Esophagus muscularis mucosa (tissue), 4 donors: ENCODE measurements at regions not wholly inside any gene's neighbourhood (a gene's known extent, or its start where the extent isn't known, plus 50 kb on each side); places are given as distances from the start of the nearest gene placed in this dataset.

Experiments
- EP300 ChIP-seq: sonication (generic); formaldehyde crosslinking; IDR thresholded peaks from one replicate; pipeline ENCODE4 v1.6.1; 2017; ENCODE audit warnings: antibody characterized with exemption
- POLR2A ChIP-seq: fragments of 450-650 bp; IDR thresholded peaks from one replicate; pipeline ENCODE4 v1.6.1; 2017; ENCODE audit warnings: antibody characterized with exemption, moderate library complexity, mild to moderate bottlenecking, low read depth
- POLR2AphosphoS5 ChIP-seq, 2 donors: sonication (generic); formaldehyde crosslinking; IDR thresholded peaks; one replicate each; pipeline ENCODE4 v1.6.1; 2017; ENCODE audit warnings: antibody characterized with exemption in 2 of 2
- TF ChIP-seq, protein P1 (sequence below), 3 experiments: fragments of 200-600 bp in 2 of 3; fragments of 450-650 bp in 1 of 3; sonication (generic) in 2 of 3; IDR thresholded peaks; one replicate each; pipeline ENCODE4 v1.5.1; 2017 to 2019; ENCODE audit warnings: antibody characterized with exemption in 3 of 3, mild to moderate bottlenecking in 2 of 3, moderate library complexity in 1 of 3

DNA sequence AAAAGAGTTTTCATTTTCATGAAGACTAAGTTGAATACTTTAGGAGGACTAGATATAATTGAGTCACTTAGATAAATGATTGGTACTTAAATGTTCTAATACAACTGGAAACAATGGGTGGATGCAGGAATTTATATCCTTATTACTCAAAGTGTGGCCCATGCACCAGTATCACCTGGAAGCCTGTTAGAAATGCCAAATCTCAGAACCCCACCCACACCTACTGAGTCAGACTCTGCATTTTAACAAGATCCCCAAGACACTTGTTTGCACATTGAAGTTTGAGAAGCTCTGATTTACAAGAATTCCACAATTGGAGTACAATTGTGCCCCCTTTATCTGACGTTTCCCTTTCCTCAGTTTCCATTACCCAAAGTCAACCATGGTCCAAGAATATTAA, 239.0 kb downstream of the AUH start:
- TF ChIP-seq, protein P1, sequence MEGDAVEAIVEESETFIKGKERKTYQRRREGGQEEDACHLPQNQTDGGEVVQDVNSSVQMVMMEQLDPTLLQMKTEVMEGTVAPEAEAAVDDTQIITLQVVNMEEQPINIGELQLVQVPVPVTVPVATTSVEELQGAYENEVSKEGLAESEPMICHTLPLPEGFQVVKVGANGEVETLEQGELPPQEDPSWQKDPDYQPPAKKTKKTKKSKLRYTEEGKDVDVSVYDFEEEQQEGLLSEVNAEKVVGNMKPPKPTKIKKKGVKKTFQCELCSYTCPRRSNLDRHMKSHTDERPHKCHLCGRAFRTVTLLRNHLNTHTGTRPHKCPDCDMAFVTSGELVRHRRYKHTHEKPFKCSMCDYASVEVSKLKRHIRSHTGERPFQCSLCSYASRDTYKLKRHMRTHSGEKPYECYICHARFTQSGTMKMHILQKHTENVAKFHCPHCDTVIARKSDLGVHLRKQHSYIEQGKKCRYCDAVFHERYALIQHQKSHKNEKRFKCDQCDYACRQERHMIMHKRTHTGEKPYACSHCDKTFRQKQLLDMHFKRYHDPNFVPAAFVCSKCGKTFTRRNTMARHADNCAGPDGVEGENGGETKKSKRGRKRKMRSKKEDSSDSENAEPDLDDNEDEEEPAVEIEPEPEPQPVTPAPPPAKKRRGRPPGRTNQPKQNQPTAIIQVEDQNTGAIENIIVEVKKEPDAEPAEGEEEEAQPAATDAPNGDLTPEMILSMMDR (IDR thresholded peaks at IDR 0.05) = no peak
- no peak for TF ChIP-seq POLR2A
- no peak for TF ChIP-seq EP300
- no peak for TF ChIP-seq POLR2AphosphoS5 (IDR thresholded peaks at IDR 0.05)
